GM19324 (cell line): ENCODE measurements at regions not wholly inside any gene's neighbourhood (a gene's known extent, or its start where the extent isn't known, plus 50 kb on each side); places are given as distances from the start of the nearest gene placed in this dataset.

Experiments used
- ATAC-seq: cut with Tn5 transposase; IDR thresholded peaks from one replicate; pipeline ENCODE4 v1.9.1; 2021; ENCODE audit warnings: mild to moderate bottlenecking, moderate library complexity; ENCODE audit not compliant: unreplicated experiment, low FRiP score

- ATAC-seq, result no peak
Measured at GRCh38 chr16:79348521-79349306, 251.8 kb downstream of the MAF start.

GRCh38 chr16:79347277-79347676 is 253.3 kb downstream of the MAF start:
- no peak for ATAC-seq

GRCh38 chr16:79339863-79340262 is 260.7 kb downstream of the MAF start:
- no peak for ATAC-seq

GRCh38 chr16:79337906-79338305 is 262.6 kb downstream of the MAF start:
- ATAC-seq, result no peak

GRCh38 chr16:79336437-79337229 is 263.9 kb downstream of the MAF start:
- ATAC-seq, result no peak

GRCh38 chr16:79334127-79334526 is 266.4 kb downstream of the MAF start:
- no peak for ATAC-seq

- no peak for ATAC-seq
Measured at GRCh38 chr16:79331066-79331465, 269.5 kb downstream of the MAF start.

- ATAC-seq, result no peak
Measured at GRCh38 chr16:79329967-79330366, 270.6 kb downstream of the MAF start.

- ATAC-seq, result no peak
Measured at GRCh38 chr16:79329166-79329521, 271.4 kb downstream of the MAF start.

- no peak for ATAC-seq
Measured at GRCh38 chr16:79328402-79329165, 272.0 kb downstream of the MAF start.

- no peak for ATAC-seq
Measured at GRCh38 chr16:79327836-79328235, 272.7 kb downstream of the MAF start.

GRCh38 chr16:79326549-79326948 is 274.0 kb downstream of the MAF start:
- ATAC-seq, result no peak

GRCh38 chr16:79325226-79325945 is 275.2 kb downstream of the MAF start:
- ATAC-seq, result no peak

- ATAC-seq, result no peak
Measured at GRCh38 chr16:79320956-79321355, 279.6 kb downstream of the MAF start.

- no peak for ATAC-seq
Measured at GRCh38 chr16:79318143-79318899, 282.2 kb downstream of the MAF start.

- no peak for ATAC-seq
Measured at GRCh38 chr16:79317521-79317920, 283.0 kb downstream of the MAF start.

- no peak for ATAC-seq
Measured at GRCh38 chr16:79317026-79317425, 283.5 kb downstream of the MAF start.

GRCh38 chr16:79316004-79316458 is 284.5 kb downstream of the MAF start:
- ATAC-seq, result peak; percentile 81

- ATAC-seq, result no peak
Measured at GRCh38 chr16:79312502-79312901, 288.0 kb downstream of the MAF start.

GRCh38 chr16:79310710-79311109 is 289.8 kb downstream of the MAF start:
- no peak for ATAC-seq
